DLD1 (cell line): ENCODE measurements at regions not wholly inside any gene's neighbourhood (a gene's known extent, or its start where the extent isn't known, plus 50 kb on each side); places are given as distances from the start of the nearest gene placed in this dataset.
"Not testable (repeated sequence)": the region's sequence is repeated elsewhere in the genome, so short reads cannot be mapped to it uniquely, and the experiment has no call there.

Experiments
- in situ Hi-C: cut with HindIII; loops from 2 replicates; pipeline ENCODE4 v1.10.0; 2017; ENCODE audit warnings: low sequenced_read_pairs

DNA sequence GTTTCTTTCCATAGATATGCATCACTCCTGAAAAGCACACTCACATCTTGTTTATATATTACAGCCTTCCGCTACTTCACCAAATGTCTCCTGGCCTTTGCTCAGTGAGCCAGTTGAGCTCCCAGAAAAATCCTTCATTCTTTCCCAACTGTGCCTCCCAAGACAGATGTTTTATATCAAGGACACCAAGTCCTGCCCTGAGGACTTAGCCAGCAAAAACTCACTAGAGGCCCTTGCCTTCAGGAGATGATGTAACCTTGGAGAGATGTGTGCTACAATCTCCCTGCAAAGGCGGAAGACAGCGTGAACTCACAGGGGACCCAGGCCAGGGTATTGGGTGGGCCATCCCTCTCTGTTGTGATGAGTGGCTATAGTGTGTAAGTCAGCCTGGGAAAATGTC lies 86.1 kb upstream of the CTAGE1 start:
- in situ Hi-C loops, result no loop called here

- in situ Hi-C loops, result no loop called here
Observed at GRCh38 chr18:22504251-22505030, 86.7 kb upstream of the CTAGE1 start.

DNA sequence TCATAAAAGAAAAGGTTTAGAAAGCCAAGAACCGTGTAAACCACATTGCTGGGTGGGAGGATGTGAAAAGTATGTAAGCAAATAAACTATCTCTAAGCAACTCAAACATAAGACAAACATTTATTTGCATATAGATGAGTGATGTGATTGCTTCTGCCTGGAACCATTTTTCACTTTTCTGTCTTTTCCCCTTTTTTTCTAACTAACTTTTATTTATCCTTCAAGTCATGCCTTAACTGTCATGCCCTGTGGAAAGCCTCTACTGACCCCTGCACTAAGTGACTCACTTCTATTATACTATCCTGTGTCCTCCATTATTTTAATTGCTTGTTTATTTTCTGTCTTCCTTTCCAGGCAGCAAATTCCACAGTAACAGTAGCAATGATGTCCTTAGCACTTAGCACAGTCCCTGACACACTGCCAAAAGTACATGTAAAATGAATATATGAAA lies 87.5 kb upstream of the CTAGE1 start:
- in situ Hi-C loops, result no loop called here

DNA sequence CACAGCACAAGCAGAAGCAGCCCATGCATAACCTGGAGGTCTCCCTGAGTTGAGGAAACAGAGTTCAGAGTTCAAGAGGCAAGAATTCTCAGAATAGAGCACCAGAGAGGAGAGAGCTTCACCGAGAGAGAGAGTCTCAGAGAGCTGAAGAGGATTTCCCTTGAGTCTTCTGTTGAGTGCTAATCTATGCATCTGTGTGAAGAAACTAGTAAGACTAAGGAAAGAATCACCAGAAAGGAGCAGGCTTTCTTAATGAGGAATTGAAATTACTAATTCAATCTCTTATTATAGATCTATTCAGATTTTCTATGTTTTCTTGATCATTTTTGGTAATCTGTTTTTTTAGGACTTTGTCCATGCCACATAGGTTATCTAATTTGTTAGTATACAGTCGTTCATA lies 89.3 kb upstream of the CTAGE1 start:
- in situ Hi-C loops, result no loop called here

- in situ Hi-C loops, result no loop called here
Observed at GRCh38 chr18:22509423-22509822, 91.7 kb upstream of the CTAGE1 start.

DNA sequence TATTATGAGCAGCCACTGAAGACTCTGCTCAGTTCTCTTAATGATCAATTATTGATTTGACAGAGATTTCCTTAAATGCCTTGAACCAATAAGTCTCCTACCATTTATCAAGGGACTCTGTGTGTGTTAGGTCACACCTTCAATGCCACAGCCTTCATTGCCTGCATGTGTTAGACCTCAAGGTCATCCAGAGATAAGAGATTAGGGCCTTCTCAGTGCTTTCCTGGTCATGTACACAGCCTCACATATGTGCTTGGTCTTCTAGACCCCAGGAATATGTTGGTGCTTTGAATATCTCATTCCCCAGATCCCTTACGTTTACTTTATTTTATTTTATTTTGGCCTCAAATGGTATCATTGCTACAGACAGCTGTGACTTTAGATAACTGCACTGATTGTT lies 93.0 kb upstream of the CTAGE1 start:
- in situ Hi-C loops, result no loop called here

GRCh38 chr18:22513721-22514481 lies 96.2 kb upstream of the CTAGE1 start:
- in situ Hi-C loops, result no loop called here

DNA sequence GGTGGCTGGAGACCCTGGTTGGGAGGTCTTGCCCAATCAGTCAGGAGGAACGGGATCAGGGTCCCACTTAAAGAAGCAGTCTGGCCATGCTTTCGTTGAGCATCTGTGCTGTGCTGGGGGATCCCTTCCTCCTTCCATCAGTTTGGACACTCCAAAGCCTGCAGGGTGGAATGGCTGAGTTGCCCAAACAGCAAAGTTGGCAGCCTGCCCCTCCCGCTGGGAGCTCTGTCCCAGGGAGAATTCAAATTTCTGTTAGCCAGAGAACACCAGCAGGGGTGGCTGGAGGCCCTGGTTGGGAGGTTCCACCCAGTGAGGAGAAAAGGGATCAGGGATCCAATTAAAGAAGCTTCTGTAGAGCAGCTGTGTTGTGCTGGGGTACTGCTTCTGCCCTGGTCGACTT lies 96.9 kb upstream of the CTAGE1 start:
- in situ Hi-C loops, result no loop called here

DNA sequence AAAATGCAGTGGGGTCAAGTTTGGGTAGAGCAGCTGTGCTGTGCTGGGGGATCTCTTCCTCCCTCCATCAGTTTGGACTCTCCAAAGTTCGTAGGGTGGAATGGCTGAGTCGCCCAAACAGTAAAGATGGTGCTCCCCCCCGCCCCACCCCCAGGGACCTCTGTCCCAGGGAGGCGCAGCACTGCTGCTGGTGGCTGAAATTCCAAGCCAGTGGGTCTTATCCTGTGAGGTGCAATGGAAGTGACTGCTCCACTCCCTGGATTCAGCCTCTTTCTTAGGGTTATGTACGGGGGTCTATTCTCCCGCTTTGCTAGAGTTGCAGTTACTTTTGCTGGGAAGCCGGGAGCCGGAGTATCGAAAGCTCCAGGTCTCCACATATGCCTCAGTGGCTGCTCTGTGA lies 97.5 kb upstream of the CTAGE1 start:
- in situ Hi-C loops, result no loop called here

DNA sequence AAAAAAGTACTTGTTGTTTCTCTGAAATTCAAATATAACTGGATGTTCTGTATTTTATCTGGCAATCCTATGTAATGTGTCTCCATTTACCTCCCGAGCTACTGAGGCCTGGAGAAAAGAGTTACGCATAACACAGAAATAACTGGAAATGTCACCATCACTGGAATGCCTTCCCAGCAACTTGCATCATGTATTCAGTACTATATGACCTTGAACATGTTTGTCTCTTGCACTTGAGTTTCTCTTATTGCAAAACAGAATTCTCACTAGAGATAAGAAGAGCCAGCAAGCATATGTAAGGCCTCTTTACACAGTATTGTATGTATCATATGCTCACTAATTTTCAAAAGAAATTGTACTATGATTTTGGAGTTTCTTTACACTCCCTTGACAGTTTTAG lies 99.6 kb upstream of the CTAGE1 start:
- in situ Hi-C loops, result no loop called here

GRCh38 chr18:22521026-22521707 lies 103.5 kb upstream of the CTAGE1 start:
- in situ Hi-C loops, result no loop called here

DNA sequence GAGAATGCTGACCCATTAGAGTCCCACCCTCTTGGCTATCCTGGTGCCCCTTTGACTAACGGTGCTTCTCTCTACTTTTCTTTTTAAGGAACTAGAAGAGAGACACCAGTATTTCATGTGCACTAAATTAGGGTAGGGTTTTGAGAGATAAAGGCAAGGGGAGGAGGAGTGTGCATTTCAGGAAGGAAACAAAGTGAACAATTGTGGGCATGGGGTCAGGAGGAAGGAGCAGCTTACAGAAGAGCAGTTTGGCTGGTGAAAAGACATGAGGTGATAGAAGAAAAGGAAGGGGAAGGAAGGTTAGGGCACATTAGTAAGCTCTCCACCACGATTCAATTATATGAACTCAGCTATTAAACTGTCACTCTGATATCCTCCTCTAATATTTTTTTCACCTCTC lies 105.8 kb upstream of the CTAGE1 start:
- in situ Hi-C loops, result no loop called here

DNA sequence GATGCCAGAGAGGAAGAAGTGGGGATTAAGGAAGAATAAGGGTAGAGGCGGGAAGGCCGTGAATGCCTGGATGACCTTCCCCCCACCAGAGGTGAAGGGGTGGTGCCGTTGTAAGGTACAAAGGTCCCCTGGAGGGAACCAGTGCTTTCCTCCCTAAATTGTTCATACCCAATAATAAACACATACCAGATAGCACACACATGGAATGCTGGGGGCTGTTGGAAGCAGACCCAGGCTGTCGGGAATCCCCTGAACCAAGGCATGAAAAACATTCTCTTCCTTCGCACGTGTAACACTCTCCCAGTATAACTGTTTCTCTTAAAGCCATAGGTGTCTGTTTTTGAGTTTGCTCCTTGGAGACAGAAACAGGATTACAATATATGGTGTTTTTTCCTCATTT lies 107.1 kb upstream of the CTAGE1 start:
- in situ Hi-C loops, result no loop called here

- in situ Hi-C loops, result no loop called here
Observed at GRCh38 chr18:22525313-22525712, 107.6 kb upstream of the CTAGE1 start.

DNA sequence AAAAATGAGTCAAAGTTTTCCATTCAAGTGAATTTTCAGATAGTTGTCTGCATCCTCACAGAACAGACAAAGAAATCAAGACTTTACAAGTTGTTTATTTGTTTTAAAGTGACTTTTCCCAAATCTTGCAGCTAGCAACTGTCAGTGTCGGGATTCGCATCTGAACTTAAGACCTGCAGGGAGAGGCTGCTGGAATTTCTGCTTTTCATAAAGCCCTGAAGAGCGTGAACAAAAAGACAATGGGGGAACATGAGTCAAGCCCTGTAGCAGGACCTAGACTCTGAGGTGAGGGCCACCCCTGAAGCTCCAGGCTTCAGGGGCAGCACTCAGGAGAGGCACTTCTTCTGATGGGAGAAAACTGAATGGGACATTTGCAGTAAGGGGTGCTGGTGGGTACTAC lies 108.2 kb upstream of the CTAGE1 start:
- in situ Hi-C loops, result no loop called here

- in situ Hi-C loops, result no loop called here
Observed at GRCh38 chr18:22528291-22528690, 110.6 kb upstream of the CTAGE1 start.

- in situ Hi-C loops, result not testable (repeated sequence)
Observed at GRCh38 chr18:22534706-22535105, 117.0 kb upstream of the CTAGE1 start.

DNA sequence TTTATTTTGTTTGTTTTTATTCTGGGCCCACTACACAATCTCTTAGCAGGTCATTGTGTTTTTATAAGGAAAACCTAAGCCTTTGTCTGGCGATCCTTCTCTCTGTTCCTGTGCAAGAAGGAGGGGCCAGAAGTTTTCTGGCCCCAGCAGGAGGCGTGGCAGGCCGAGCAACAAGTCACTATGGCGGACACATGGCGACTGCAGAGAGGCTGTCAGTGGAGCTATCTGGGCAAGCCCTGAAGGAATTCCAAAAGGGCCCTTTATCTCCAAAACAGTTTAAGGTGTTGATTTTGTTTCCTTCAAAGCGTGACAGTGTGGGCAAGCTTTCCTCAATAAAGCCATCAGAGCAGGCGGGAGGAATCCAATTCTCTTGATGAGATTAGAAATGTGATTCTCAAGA lies 118.8 kb upstream of the CTAGE1 start:
- in situ Hi-C loops, result no loop called here

GRCh38 chr18:22538426-22538825 lies 120.7 kb upstream of the CTAGE1 start:
- in situ Hi-C loops, result no loop called here

DNA sequence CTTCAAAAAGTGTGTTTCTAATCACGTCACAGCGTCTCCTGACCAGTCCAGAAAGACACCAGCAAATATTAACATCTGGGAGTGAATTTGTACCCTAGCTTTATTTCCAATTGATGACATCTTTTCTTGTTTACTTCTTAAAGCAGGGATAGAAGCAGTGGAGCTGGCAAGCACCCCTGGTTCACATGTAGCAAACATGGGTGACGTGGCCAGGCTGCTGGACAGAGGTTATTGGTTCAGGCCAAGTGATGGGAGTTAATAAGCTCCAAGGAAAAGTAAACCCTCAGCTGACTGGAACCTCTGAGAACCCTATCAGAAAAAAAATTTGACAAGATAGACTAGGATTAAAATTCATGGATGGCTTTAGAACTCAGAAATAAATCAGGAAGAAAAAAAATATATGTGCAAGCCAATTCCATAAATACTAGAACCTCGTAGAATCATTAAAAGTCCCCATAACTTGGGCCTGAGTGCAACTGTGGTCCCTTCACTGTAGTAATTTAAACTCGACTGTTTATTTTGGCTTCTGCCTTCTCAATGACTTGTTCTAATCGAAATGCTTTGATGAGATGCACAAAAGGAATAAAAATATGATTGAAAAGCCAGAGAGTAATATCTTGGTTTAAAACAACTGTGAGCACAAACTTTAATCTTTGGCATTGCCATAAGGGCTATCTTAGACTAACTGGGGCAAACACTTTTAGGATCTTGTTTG lies 121.5 kb upstream of the CTAGE1 start:
- in situ Hi-C loops, result no loop called here

DNA sequence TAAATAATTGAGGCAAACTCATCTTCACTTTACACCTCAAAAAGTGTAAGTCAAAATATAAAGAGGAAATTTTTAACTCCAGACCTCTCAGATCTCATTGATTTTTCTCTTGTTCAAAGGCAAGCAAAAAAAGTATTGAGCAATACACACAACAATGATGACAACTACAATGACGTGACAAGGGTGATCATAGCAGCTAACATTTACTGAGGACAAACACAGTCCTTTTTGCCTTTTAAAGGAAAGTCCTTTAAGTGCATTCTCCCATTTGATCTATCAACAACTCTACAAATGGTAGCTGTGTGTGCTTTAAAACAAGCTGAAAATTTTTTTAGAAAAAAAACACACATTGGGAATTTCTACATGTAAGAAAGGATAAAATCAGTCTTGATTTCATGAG lies 123.5 kb upstream of the CTAGE1 start:
- in situ Hi-C loops, result no loop called here
